HG02588 (cell line): ENCODE measurements at regions not wholly inside any gene's neighbourhood (a gene's known extent, or its start where the extent isn't known, plus 50 kb on each side); places are given as distances from the start of the nearest gene placed in this dataset.
"Not testable (repeated sequence)": the region's sequence is repeated elsewhere in the genome, so short reads cannot be mapped to it uniquely, and the experiment has no call there.

Experiments
- ATAC-seq: cut with Tn5 transposase; IDR thresholded peaks from one replicate; pipeline ENCODE4 v1.9.1; 2021; ENCODE audit warnings: mild to moderate bottlenecking, moderate library complexity; ENCODE audit not compliant: unreplicated experiment

DNA sequence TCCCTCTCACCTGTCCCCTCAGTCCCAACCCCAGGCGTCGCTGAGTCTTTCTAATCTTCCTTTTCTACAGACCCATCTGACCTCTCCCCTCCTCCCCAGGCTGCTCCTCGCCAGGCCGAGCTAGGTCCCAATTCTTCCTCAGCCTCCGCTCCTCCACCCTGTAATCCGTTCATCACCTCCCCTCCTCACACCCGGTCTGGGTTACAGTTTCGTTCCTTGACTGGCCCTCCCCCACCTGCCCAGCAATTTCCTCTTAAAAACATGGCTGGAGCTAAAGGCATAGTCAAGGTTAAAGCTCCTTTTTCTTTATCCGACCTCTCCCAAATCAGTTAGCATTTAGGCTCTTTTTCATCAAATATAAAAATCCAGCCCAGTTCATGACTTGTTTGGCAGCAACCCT is 262.0 kb downstream of the SMARCA2 start:
- not testable (repeated sequence) for ATAC-seq

DNA sequence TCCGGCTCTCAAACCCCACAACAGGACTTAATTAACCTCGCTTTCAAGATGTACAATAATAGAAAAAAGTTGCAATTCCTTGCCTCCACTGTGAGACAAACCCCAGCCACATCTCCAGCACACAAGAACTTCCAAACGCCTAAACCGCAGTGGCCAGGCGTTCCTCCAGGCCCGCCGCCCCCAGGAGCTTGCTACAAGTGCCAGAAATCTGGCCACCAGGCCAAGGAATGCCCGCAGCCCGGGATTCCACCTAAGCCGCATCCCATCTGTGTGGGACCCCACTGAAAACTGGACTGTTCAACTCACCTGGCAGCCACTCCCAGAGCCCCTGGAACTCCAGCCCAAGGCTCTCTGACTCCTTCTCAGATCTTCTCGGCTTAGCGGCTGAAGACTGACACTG is 262.5 kb downstream of the SMARCA2 start:
- not testable (repeated sequence) for ATAC-seq

DNA sequence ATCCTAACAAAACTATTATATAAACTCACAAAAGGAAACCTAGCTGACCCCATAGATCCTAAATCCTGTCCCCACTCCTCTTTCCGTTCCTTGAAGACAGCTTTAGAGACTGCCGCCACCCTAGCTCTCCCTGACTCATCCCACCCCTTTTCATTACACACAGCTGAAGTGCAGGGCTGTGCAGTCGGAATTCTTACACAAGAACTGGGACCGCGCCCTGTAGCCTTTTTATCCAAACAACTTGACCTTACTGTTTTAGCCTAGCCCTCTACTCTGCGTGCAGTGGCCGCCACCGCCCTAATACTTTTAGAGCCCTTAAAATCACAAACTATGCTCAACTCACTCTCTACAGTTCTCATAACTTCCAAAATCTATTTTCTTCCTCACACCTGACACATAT is 264.0 kb downstream of the SMARCA2 start:
- not testable (repeated sequence) for ATAC-seq

- ATAC-seq = no peak
Measured at GRCh38 chr9:2281031-2281802, 266.1 kb downstream of the SMARCA2 start.

- no peak for ATAC-seq
Measured at GRCh38 chr9:2281803-2282185, 266.6 kb downstream of the SMARCA2 start.

DNA sequence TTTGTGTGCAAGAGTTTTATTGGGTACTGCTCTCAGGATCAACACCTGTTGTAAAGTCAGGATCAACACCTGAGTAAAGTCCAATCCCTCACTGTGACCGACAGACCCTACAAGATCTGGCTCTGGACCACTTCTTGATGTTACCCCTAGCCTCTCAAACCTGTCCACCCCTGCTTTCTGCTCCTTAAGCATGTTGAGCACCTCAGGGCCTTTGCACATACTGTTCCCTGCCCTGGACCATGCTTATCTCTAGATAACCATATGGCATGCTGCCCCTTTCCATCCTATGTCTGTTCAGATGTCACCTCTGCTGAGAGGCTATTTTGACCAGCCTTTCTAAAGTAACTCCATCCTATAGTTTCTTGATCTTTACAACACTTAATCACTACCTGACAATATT is 269.6 kb downstream of the SMARCA2 start:
- ATAC-seq = no peak

DNA sequence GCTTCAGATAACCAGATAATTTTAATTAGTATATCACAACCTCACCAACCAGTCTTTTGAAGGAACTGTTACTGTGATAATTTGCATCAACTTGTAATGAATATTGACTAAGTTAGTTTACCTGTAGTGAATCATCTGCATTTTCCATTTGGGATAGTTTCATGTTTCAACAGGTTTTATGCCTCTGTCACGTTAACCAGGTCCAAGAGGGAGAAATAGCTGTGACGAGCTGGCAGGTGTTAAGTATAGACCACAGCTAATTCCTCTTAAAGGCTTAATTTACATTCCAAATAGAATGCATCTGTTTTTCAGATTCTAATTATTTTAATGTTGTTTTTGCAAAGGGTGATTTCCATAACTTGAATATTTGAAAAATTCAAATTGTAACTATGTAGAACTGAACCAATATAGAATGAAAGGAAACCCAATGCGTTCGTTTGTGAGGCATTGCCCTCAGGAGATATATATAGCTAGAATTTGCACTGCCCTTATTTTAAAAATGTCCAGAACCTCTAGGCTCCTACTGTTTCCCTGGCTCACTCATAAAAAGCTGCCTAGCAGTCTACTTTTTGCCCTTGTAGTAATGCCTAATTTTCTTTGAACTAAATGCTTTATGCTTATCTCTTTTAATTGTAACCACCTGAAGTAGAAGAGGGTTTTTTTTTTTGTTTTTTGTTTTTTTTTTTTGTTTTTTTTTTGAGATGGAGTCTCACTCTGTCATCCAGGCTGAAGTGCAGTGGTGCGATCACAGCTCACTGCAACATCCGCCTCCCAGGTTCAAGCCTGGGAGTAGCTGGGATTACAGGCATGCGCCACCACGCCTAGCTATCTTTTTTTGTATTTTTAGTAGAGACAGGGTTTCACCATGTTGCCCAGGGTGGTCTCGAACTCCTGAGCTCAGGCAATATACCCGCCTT is 270.5 kb downstream of the SMARCA2 start:
- ATAC-seq = no peak

DNA sequence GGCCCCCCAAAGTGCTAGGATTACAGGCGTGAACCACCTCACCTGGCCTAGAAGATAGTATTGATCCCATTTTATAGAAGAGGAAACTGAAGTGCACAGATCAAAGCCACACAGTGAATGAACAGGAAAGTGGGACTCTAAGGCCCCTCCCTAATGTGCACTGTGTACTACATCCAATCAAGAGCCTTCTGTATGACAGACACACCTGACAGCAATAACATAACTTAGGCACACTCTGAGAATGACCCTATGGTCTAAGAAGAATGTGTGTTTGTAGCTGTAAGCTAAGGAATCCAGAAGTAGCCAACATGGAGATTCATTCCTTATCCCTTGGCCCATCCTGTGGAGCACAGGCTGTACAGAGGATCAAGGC is 271.2 kb downstream of the SMARCA2 start:
- ATAC-seq = no peak

- no peak for ATAC-seq
Measured at GRCh38 chr9:2286825-2287455, 271.8 kb downstream of the SMARCA2 start.

GRCh38 chr9:2288309-2288708 is 273.2 kb downstream of the SMARCA2 start:
- no peak for ATAC-seq

DNA sequence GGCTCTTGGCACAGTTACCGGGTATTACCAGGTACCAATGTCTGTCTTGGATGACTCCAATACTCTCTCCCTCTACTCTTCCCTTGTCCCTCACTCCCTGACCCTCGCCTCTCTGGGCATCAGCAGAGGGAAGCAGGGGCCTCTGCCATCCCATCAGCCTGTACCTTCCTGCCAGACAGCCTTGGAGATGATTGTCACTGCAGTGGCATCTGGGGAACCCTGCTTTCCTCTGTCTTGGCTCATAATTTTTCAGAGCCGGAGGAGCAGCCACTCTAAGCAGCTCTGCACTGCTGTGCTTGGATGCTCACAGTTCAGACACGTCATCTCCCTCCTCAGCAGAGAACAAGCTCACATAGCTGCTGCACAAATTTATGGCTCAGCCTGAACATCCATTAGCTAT is 274.1 kb downstream of the SMARCA2 start:
- no peak for ATAC-seq

DNA sequence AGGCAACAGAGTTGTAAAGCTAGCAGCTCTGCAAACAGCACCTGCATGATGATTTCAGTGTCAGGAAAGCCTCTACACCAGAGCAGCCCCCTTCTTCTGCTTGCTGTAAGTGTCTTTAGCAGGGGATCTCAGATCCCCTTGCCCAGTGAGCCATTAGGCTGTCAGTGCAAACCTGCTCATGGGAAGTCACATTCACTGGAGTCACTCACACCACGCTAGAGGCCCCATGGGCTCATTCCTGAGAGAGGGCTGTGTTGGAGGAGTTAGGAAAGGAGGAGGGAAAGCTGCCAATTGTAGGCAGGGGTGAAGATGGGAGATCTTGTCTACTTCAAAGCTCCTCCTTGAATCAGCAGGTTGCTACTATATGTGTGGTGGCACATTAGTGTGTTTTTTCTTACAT is 275.2 kb downstream of the SMARCA2 start:
- ATAC-seq = no peak

- no peak for ATAC-seq
Measured at GRCh38 chr9:2291980-2292704, 277.0 kb downstream of the SMARCA2 start.

GRCh38 chr9:2292733-2293132 is 277.6 kb downstream of the SMARCA2 start:
- ATAC-seq = no peak

- no peak for ATAC-seq
Measured at GRCh38 chr9:2297771-2298170, 282.6 kb downstream of the SMARCA2 start.

DNA sequence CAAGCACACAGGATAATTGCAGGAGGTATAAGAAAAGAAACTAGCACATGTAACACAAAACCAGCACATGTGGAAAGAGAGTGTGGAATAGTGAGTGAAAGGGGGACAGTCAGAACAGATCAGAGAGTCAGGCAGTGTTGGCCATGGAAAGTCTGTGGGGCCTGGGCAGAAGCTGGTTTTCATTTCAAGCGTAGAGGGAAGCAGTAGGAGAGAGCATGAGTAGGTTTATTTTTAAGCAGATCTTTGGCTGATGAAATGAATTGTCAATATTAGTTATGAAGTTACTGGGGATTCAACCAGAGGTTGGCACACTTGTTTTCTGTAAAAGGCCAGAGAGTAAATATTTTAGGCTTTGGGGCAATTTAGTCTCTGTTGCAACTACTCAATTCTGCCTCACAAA is 283.1 kb downstream of the SMARCA2 start:
- no peak for ATAC-seq

- no peak for ATAC-seq
Measured at GRCh38 chr9:2299156-2299842, 284.2 kb downstream of the SMARCA2 start.

DNA sequence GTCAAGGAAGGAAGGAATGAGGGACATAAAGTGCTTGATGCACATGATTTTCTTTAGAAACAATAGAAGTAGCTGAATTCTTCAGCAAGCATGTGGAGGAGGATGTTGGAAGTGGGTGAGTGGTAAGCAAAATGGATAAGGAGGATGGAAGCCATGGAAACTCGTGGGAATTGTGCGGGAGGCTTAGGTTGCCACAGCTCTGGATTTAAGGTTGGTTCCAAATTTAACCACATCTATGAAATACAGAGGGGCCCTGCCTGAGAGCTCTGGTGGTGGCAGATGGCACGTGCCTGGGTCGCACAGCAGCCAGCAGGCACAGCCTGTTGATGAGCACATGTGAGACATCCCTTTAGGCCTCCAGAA is 284.7 kb downstream of the SMARCA2 start:
- no peak for ATAC-seq

DNA sequence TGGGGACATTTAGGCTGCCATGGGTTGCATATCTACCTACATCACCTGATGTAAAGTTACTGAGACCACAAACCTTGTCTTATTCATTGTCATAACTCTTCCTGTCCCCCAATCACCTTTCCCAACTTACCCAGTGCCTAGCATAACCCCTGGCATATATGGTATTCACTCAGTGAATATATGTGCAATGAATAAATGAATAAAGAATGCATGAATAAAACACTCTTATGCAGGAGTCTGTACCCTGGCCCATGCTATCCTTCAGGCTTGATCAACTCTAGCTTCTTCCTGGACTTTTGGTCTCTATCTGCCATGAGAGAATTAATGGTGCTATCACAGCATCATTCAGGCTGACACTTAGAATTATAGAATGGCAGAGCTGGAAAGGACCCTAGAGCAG is 285.2 kb downstream of the SMARCA2 start:
- no peak for ATAC-seq

- no peak for ATAC-seq
Measured at GRCh38 chr9:2302606-2303005, 287.5 kb downstream of the SMARCA2 start.

DNA sequence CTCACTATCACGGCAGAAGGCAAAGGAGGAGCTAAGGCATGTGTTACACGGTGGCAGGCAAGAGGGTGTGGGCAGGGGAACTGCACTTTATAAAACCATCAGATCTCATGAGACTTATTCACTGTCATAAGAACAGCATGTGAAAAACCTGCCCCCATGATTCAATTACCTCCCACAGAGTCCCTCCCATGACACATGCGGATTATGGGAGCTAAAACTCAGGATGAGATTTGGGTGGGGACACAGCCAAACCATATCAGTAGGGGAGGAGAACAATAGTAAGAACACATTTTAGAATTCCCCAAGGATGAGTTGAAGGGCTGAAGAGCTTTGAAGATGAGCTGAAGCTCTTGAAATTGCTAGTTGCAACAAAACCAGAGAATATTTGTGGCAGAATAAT is 287.9 kb downstream of the SMARCA2 start:
- ATAC-seq = no peak
